ENCODE measurements at regions not wholly inside any gene's neighbourhood (a gene's known extent, or its start where the extent isn't known, plus 50 kb on each side); places are given as distances from the start of the nearest gene placed in this dataset.

DNA sequence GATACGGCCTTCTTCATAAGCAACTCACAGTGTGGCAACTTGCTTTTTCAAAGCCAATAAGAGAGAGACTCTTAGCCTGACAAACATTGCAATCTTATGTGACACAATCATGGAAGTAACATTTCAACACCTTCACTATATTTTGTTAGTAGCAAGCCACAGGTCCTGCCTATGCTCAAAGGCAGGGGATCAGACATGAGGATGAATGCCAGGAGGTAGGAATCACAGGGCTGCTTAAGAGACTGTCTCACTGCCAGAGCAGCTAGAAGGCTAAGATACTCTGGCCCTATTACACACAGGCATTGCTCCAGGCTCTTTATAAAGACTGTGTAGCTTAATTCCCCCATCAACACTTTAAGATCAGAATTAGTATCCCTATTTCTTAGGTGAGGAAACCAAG is 236.2 kb upstream of the KAZN start:
- Histone ChIP-seq H3K9me3 (no peaks in the 10 kb centered on the region), H3K36me3 (no peaks in the 10 kb centered on the region), H3K4me1 (peaks cover 6% of the 10 kb centered on the region), H3K27ac (no peak overlapping the region), H3K4me3 (no peak overlapping the region), H3K27me3 (no peaks in the 10 kb centered on the region)
- DNase-seq (no peak), ATAC-seq (no peak)
- intact Hi-C loops (cut with DNase I), result no loop called here
- TF ChIP-seq, protein P1, sequence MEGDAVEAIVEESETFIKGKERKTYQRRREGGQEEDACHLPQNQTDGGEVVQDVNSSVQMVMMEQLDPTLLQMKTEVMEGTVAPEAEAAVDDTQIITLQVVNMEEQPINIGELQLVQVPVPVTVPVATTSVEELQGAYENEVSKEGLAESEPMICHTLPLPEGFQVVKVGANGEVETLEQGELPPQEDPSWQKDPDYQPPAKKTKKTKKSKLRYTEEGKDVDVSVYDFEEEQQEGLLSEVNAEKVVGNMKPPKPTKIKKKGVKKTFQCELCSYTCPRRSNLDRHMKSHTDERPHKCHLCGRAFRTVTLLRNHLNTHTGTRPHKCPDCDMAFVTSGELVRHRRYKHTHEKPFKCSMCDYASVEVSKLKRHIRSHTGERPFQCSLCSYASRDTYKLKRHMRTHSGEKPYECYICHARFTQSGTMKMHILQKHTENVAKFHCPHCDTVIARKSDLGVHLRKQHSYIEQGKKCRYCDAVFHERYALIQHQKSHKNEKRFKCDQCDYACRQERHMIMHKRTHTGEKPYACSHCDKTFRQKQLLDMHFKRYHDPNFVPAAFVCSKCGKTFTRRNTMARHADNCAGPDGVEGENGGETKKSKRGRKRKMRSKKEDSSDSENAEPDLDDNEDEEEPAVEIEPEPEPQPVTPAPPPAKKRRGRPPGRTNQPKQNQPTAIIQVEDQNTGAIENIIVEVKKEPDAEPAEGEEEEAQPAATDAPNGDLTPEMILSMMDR (IDR thresholded peaks at IDR 0.05), result no peak

DNA sequence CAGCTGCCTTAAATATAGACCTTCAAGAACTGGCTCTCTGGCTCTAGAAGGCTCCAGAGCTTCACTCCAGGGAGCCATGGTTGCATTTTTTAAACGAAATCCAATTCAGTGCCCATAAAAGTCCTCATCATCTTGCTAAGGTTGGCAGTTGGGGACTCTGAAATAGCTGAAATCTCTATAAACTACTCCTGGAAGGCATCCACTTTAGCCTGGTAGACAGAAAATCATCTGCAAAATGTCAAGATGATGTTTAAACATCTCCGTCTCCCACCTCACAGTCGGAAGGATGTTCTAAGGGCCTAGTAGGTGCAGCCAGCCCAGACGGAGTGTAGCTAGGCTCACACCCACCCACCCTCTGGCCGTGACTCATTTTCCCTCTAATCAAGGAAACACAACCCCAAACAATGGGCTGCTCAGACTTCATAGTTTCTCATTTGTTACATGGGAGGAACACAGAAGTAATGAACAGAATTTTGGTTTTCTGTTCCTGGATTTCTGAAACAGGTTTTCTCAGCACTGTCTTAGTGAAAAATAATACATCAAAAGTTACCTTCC is 235.4 kb upstream of the KAZN start:
- TF ChIP-seq, protein P1 (IDR thresholded peaks at IDR 0.05), result no peak
- no peaks in the 10 kb centered on the region for H3K27me3 ChIP-seq
- H3K36me3 ChIP-seq, result no peaks in the 10 kb centered on the region
- H3K27ac ChIP-seq, result no peak overlapping the region
- ATAC-seq (no peak), DNase-seq (no peak)
- no peak overlapping the region for H3K4me3 ChIP-seq
- intact Hi-C loops (cut with DNase I), result no loop called here
- H3K9me3 ChIP-seq, result no peaks in the 10 kb centered on the region
- peaks cover 6% of the 10 kb centered on the region for H3K4me1 ChIP-seq

DNA sequence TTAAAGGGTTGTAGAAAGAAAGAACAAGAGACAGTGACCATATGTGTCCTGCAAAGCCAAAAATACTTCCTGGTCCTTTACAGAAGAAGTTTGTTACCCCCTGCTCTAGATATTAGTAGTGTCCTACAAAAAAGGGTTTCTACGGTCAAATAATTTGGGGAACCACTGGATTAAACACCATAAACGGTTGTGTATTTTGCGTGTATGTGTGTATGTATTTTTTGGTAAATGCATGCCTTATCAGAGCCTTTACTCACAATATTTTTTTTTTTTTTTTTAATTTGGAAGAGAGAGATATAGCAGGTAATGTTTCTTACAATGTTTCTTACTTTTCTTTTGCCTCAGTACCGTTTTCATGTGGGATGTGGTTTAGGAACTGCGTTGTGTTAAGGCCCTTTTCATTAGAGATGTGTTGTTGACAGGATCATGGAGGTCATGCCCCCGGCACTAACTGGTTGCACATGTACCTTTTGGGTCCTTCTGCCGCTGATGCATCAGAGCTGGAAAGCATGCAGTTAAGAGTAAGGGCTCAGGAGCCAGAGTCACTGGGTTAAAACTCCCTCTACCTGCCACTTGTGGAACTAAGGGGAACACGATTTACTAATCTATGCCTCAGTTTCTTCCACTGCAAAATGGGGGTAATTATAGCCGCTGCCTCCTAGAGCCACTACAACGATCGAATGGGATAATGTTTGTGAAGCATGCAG is 234.6 kb upstream of the KAZN start:
- Histone ChIP-seq H3K9me3 (no peaks in the 10 kb centered on the region), H3K4me1 (peaks cover 6% of the 10 kb centered on the region), H3K27me3 (no peaks in the 10 kb centered on the region), H3K4me3 (no peak overlapping the region), H3K36me3 (no peaks in the 10 kb centered on the region), H3K27ac (no peak overlapping the region)
- intact Hi-C loops (cut with DNase I), result no loop called here
- ATAC-seq, result no peak
- DNase-seq, result no peak
- TF ChIP-seq, protein P1 (IDR thresholded peaks at IDR 0.05), result no peak

DNA sequence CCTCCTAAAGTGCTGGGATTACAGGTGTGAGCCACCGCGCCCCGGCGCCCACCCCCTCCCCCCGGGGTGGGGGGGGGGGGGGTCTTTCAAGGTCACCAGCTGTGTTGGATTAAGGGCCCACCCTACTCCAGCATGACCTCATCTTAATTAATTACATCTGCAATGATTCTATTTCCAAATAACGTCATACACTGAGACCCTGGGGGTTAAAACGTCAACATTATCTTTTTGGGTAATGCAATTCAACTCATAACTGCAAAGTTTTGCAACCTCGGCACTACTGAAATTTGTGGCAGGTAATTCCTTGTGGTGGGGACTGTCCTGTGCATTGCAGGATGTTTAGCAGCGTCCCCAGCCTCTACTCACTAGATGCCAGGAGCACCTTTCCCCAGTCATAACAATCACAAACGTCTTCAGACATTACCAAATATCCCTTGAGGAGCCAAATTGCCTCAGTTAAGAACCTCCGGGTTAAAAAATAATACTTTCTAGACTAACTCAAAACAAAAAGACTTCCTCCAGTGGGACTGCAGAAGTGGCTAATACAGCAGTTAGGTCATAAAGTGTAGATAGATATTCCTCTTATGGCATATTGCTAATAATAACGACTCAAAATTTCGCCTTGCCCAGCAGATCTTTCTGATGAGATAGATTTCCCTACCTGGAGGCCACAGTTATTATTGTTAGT is 233.0 kb upstream of the KAZN start:
- H3K27me3 ChIP-seq, result no peaks in the 10 kb centered on the region
- no peak overlapping the region for H3K4me3 ChIP-seq
- DNase-seq, result no peak
- intact Hi-C loops (cut with DNase I), result no loop called here
- ATAC-seq, result no peak
- H3K4me1 ChIP-seq, result peaks cover 6% of the 10 kb centered on the region
- H3K27ac ChIP-seq, result no peak overlapping the region
- TF ChIP-seq, protein P1 (IDR thresholded peaks at IDR 0.05), result no peak
- no peaks in the 10 kb centered on the region for H3K9me3 ChIP-seq
- H3K36me3 ChIP-seq, result no peaks in the 10 kb centered on the region

DNA sequence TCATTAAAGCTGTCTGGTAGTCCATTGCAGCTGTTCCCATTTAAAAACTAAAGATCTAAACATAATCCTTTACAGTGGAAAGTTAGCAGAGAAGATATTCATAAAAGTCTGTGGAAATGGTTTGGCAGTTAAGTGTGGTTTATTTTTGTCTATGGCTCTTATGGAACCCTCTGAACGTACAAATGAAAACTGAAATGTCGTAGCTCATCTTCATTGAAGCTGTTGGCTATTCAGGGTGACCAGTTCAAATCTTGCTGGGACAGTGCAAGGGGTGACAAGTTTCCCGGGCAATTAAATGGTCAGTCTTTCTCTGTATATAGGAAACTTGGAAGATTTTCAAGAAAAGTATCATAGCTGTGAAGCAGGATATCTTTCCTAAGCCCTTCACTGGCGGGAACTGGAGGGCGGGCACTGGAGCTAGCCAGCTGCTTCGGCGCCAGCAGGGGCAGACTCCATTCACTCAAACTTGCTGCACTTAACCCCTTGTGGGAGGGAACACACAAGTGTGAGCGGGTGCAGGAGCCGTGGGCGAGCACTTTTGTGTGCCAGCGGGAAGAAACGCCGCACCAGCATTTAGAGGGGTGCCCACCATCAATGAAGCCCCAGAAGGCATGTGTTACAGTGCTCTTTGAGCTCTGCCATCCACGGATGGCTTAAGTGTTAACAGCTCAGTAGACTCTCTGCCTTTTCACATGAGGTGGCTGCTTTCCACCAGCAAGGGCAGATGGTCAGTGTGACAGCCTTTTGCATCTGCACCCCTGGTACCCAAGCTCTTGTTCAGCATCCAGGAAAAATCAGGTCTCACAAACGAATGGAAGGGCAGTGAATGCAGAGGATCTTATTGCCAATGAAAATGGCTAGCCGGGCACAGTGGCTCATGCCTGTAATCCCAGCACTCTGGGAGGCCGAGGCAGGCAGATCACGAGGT is 232.1 kb upstream of the KAZN start:
- ATAC-seq (peak; percentile 55), DNase-seq (no peak)
- Histone ChIP-seq H3K4me1 (peaks cover 6% of the 10 kb centered on the region), H3K36me3 (no peaks in the 10 kb centered on the region), H3K27me3 (no peaks in the 10 kb centered on the region), H3K4me3 (peak overlapping the region; percentile 16), H3K27ac (no peak overlapping the region), H3K9me3 (no peaks in the 10 kb centered on the region)
- TF ChIP-seq, protein P1 (IDR thresholded peaks at IDR 0.05), result no peak
- intact Hi-C loops (cut with DNase I), result no loop called here

Measured in upper lobe of right lung (tissue), 1 donor.